ENCODE measurements at regions not wholly inside any gene's neighbourhood (a gene's known extent, or its start where the extent isn't known, plus 50 kb on each side); places are given as distances from the start of the nearest gene placed in this dataset.

GRCh38 chr4:3848323-3848722 is 82.1 kb downstream of the ADRA2C start:
- H3K4me2 ChIP-seq = no peak overlapping the region
- no peak overlapping the region for H2AFZ ChIP-seq
- no peak overlapping the region for H3K27ac ChIP-seq
- no peaks in the 10 kb centered on the region for H3K4me1 ChIP-seq (ENCODE audit: insufficient read depth)
- no peaks in the 10 kb centered on the region for H3K79me2 ChIP-seq
- H3K27me3 ChIP-seq = peaks cover 14% of the 10 kb centered on the region
- H4K20me1 ChIP-seq (ENCODE audit: insufficient read depth, poor library complexity, severe bottlenecking) = no peaks in the 10 kb centered on the region
- H3K9me3 ChIP-seq (ENCODE audit: low read depth) = no peaks in the 10 kb centered on the region
- WGBS (ENCODE audit: low lambda C conversion rate, missing lambda C conversion rate) = 96% methylated on average over 5 of the region's 5 CpGs
- H3K9me2 ChIP-seq (replicated peaks; ENCODE audit: insufficient read depth) = no peaks in the 10 kb centered on the region
- no peak for DNase-seq (ENCODE audit: low spot score)
- no peak overlapping the region for H3K4me3 ChIP-seq
- no peaks in the 10 kb centered on the region for H3K36me3 ChIP-seq (replicated peaks; ENCODE audit: insufficient read depth, low read depth)
- TF ChIP-seq, protein P1, sequence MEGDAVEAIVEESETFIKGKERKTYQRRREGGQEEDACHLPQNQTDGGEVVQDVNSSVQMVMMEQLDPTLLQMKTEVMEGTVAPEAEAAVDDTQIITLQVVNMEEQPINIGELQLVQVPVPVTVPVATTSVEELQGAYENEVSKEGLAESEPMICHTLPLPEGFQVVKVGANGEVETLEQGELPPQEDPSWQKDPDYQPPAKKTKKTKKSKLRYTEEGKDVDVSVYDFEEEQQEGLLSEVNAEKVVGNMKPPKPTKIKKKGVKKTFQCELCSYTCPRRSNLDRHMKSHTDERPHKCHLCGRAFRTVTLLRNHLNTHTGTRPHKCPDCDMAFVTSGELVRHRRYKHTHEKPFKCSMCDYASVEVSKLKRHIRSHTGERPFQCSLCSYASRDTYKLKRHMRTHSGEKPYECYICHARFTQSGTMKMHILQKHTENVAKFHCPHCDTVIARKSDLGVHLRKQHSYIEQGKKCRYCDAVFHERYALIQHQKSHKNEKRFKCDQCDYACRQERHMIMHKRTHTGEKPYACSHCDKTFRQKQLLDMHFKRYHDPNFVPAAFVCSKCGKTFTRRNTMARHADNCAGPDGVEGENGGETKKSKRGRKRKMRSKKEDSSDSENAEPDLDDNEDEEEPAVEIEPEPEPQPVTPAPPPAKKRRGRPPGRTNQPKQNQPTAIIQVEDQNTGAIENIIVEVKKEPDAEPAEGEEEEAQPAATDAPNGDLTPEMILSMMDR (IDR thresholded peaks at IDR 0.05; ENCODE audit: poor library complexity) = no peak
- TF ChIP-seq EZH2phosphoT487 (IDR thresholded peaks at IDR 0.05; ENCODE audit: low read depth, severe bottlenecking, unreplicated experiment) = no peak
- TF ChIP-seq EZH2 (IDR thresholded peaks at IDR 0.05; ENCODE audit: borderline replicate concordance) = no peak

- H3K9me3 ChIP-seq (ENCODE audit: low read depth) = no peaks in the 10 kb centered on the region
- no peaks in the 10 kb centered on the region for H3K79me2 ChIP-seq
- no peak overlapping the region for H3K4me2 ChIP-seq
- no peaks in the 10 kb centered on the region for H3K9me2 ChIP-seq (replicated peaks; ENCODE audit: insufficient read depth)
- DNase-seq (ENCODE audit: low spot score) = no peak
- H3K27ac ChIP-seq = no peak overlapping the region
- peaks cover 9% of the 10 kb centered on the region for H3K27me3 ChIP-seq
- H3K4me1 ChIP-seq (ENCODE audit: insufficient read depth) = no peaks in the 10 kb centered on the region
- no peak overlapping the region for H2AFZ ChIP-seq
- no peaks in the 10 kb centered on the region for H3K36me3 ChIP-seq (replicated peaks; ENCODE audit: insufficient read depth, low read depth)
- TF ChIP-seq EZH2phosphoT487 (IDR thresholded peaks at IDR 0.05; ENCODE audit: low read depth, severe bottlenecking, unreplicated experiment) (no peak), EZH2 (IDR thresholded peaks at IDR 0.05; ENCODE audit: borderline replicate concordance) (no peak)
- TF ChIP-seq, protein P1 (IDR thresholded peaks at IDR 0.05; ENCODE audit: poor library complexity) = no peak
- no peaks in the 10 kb centered on the region for H4K20me1 ChIP-seq (ENCODE audit: insufficient read depth, poor library complexity, severe bottlenecking)
- no peak overlapping the region for H3K4me3 ChIP-seq
These were observed 83.0 kb downstream of the ADRA2C start for GRCh38 chr4:3849140-3849539.

DNA sequence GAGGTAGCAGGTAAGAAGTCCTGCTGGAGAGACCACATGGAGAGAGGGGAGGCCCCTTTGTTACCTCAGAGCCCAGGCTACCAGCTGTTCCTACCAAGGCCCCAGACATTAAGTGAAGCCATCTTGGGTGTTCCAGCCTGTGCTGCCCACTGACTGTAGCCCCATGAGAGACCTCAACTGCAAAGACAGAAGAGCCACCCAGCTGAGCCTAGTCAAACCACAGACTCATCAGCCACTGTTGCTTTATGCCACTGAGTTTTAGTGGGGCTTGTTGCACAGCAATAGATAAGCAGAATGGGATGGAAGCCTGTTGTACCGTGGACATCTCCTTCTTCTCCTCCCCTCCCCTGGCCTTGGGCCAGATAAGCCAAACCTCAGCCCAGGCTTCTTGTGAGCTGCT is 83.9 kb downstream of the ADRA2C start:
- no peak for TF ChIP-seq EZH2 (IDR thresholded peaks at IDR 0.05; ENCODE audit: borderline replicate concordance)
- TF ChIP-seq, protein P1 (IDR thresholded peaks at IDR 0.05; ENCODE audit: poor library complexity) = no peak
- TF ChIP-seq EZH2phosphoT487 (IDR thresholded peaks at IDR 0.05; ENCODE audit: low read depth, severe bottlenecking, unreplicated experiment) = no peak
- Histone ChIP-seq H3K9me2 (replicated peaks; ENCODE audit: insufficient read depth) (no peaks in the 10 kb centered on the region), H3K4me3 (no peak overlapping the region), H3K9me3 (ENCODE audit: low read depth) (no peaks in the 10 kb centered on the region), H3K4me2 (no peak overlapping the region), H3K79me2 (no peaks in the 10 kb centered on the region), H3K27ac (no peak overlapping the region), H4K20me1 (ENCODE audit: insufficient read depth, poor library complexity, severe bottlenecking) (no peaks in the 10 kb centered on the region), H3K27me3 (peaks cover 10% of the 10 kb centered on the region), H2AFZ (no peak overlapping the region), H3K4me1 (ENCODE audit: insufficient read depth) (no peaks in the 10 kb centered on the region), H3K36me3 (replicated peaks; ENCODE audit: insufficient read depth, low read depth) (no peaks in the 10 kb centered on the region)
- WGBS (ENCODE audit: low lambda C conversion rate, missing lambda C conversion rate) = 79% methylated on average over 1 of the region's 1 CpG
- no peak for DNase-seq (ENCODE audit: low spot score)

GRCh38 chr4:3851211-3851610 is 85.0 kb downstream of the ADRA2C start:
- Histone ChIP-seq H3K9me2 (replicated peaks; ENCODE audit: insufficient read depth) (no peaks in the 10 kb centered on the region), H3K79me2 (no peaks in the 10 kb centered on the region), H3K4me2 (no peak overlapping the region), H4K20me1 (ENCODE audit: insufficient read depth, poor library complexity, severe bottlenecking) (no peaks in the 10 kb centered on the region), H3K4me3 (no peak overlapping the region), H2AFZ (no peak overlapping the region), H3K4me1 (ENCODE audit: insufficient read depth) (no peaks in the 10 kb centered on the region), H3K27me3 (peaks cover 11% of the 10 kb centered on the region), H3K27ac (no peak overlapping the region), H3K36me3 (replicated peaks; ENCODE audit: insufficient read depth, low read depth) (no peaks in the 10 kb centered on the region), H3K9me3 (ENCODE audit: low read depth) (no peaks in the 10 kb centered on the region)
- DNase-seq (ENCODE audit: low spot score) = no peak
- 42% methylated on average over 6 of the region's 6 CpGs for WGBS (ENCODE audit: low lambda C conversion rate, missing lambda C conversion rate)
- TF ChIP-seq EZH2 (IDR thresholded peaks at IDR 0.05; ENCODE audit: borderline replicate concordance) = no peak
- TF ChIP-seq EZH2phosphoT487 (IDR thresholded peaks at IDR 0.05; ENCODE audit: low read depth, severe bottlenecking, unreplicated experiment) = no peak
- TF ChIP-seq, protein P1 (IDR thresholded peaks at IDR 0.05; ENCODE audit: poor library complexity) = no peak

Data from hepatocyte (in vitro differentiated cells).